ENCODE measurements at regions not wholly inside any gene's neighbourhood (a gene's known extent, or its start where the extent isn't known, plus 50 kb on each side); places are given as distances from the start of the nearest gene placed in this dataset.

DNA sequence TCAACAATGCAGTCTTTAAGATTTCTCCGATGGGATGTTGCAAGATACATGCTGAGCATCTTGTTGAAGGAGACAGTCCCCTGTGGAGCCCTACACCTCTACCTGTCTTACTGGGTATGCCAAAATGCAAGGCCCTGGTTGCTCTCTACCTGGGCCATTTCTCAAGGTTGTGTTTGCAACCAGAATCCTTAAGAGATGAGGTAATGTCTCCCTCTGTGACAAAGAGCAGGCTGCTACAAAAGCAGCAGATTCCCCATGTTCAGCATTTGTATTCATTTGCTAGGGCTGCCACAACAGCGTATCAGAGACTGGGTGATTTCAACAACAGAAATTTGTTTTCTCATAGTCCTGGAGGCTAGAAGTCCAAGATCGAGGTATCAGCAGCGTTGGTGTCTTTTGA, 138.4 kb upstream of the RPS23 start:
- no peak overlapping the region for H3K4me3 ChIP-seq (ENCODE audit: low read length)
- no peaks in the 10 kb centered on the region for H3K4me1 ChIP-seq (ENCODE audit: insufficient read depth, low read length)

DNA sequence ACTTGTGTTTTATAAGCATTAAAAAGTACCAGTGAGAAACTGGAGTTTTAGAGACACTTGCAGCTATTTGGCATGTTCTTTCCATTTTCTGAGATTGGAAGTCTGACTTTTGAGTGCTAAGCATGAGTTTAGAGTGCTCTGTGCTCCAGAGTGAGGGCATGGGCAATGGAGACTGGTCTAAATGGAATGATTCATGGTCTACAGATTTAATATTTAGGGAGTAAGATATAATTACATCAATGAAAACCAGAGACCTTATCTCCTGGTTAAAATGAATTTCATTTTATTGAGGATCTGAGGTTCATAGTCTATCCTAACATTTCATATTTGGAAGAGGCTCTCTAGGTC, 135.9 kb upstream of the RPS23 start:
- Histone ChIP-seq H3K4me3 (ENCODE audit: low read length) (no peak overlapping the region), H3K36me3 (ENCODE audit: insufficient read depth, low read length) (no peaks in the 10 kb centered on the region), H3K4me1 (ENCODE audit: insufficient read depth, low read length) (no peaks in the 10 kb centered on the region), H3K27me3 (ENCODE audit: insufficient read depth, low read length) (no peaks in the 10 kb centered on the region), H2AFZ (ENCODE audit: low read depth, low read length) (no peak overlapping the region), H3K9me3 (ENCODE audit: low read length) (no peaks in the 10 kb centered on the region)

More for the DNA sequence above, 138.4 kb upstream of the RPS23 start:
- H3K36me3 ChIP-seq (ENCODE audit: insufficient read depth, low read length), result no peaks in the 10 kb centered on the region
- H3K27me3 ChIP-seq (ENCODE audit: insufficient read depth, low read length), result no peaks in the 10 kb centered on the region
- no peak overlapping the region for H2AFZ ChIP-seq (ENCODE audit: low read depth, low read length)
- H3K9me3 ChIP-seq (ENCODE audit: low read length), result no peaks in the 10 kb centered on the region

DNA sequence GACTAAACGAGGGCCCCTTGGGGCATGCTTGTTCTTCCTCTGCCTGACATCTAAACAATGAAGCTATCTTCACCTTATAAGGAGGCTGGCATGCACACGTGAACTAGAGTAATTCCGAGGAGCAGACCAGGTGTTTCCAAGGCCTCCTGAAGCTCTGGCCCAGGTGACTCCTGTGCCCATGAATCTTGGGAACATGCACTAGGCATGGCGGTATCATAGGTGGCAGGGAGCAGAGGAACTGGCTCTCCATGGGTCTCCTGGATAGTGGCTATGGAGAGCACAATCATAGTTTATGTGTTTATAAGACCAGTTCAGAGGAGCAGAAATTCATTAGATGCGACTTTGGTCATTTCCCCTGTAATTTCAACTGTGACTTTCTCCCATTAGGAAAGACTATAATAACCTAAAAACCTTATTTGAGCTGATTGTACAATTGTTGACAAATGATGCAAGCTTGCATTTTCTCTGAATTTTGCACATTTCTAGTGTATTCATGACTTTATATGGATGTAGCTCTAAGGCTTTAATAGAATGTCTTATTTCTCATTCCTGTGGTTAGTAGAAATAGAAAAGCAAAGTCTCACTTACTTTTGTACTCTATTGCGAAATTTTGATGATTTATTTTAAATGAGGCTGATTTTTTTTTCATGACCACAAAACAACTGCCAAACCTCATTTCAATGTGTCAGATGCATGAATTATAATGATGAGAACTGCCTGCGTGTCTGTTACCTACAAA, 135.3 kb upstream of the RPS23 start:
- Histone ChIP-seq H3K4me1 (ENCODE audit: insufficient read depth, low read length) (no peaks in the 10 kb centered on the region), H3K4me3 (ENCODE audit: low read length) (no peak overlapping the region)

DNA sequence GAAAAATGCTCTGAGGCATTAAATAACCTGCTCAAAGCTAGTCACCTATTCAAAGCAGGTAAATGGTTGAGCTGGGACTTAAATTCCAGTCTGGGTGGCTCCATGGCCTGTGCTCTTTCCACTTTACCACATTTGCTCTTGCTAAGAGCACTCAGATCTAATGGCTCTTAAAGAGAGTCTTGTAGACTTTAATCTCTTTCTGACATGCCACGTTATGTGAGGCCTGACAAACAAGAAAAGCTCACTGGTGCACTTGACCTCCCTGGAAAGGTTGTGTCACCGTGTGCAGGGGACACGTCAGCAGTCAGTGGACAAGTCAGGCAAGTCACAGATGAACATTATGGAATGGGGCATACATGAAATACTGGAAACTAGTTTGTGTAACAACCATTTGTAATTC, 129.9 kb upstream of the RPS23 start:
- Histone ChIP-seq H3K4me3 (ENCODE audit: low read length) (no peak overlapping the region), H3K4me1 (ENCODE audit: insufficient read depth, low read length) (peaks cover 3% of the 10 kb centered on the region), H3K27me3 (ENCODE audit: insufficient read depth, low read length) (no peaks in the 10 kb centered on the region), H3K9me3 (ENCODE audit: low read length) (peaks cover 3% of the 10 kb centered on the region), H3K36me3 (ENCODE audit: insufficient read depth, low read length) (no peaks in the 10 kb centered on the region), H2AFZ (ENCODE audit: low read depth, low read length) (no peak overlapping the region)

More for the DNA sequence above, 135.3 kb upstream of the RPS23 start:
- no peaks in the 10 kb centered on the region for H3K36me3 ChIP-seq (ENCODE audit: insufficient read depth, low read length)
- H3K9me3 ChIP-seq (ENCODE audit: low read length), result no peaks in the 10 kb centered on the region
- no peaks in the 10 kb centered on the region for H3K27me3 ChIP-seq (ENCODE audit: insufficient read depth, low read length)
- no peak overlapping the region for H2AFZ ChIP-seq (ENCODE audit: low read depth, low read length)

DNA sequence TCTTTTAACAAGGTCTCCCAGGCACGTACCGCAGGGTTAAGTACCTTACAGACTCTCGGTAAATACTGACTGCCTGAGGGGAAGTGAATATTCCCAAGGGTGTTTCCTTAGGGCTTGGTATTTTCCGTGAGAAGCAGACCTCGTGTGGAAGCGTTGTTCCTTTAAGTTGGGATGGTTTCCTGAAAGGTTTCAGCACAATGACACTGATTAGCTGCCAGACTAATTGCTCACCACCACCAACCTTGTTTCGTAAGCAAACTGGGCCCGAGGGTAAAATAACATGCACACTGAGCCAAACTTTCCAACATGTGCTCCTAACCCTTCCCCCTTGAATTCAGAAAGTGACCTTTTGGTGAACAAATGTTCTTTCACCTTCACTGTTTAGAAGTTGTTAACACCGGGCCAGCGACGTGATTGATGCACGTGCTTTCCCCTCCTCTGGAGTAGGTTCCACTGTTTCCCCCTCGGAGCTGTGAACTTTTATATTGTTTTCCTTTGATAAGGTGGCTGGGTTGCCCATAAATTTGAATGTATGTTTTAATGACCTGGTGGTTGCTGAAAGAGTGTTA, 128.1 kb upstream of the RPS23 start:
- no peaks in the 10 kb centered on the region for H3K36me3 ChIP-seq (ENCODE audit: insufficient read depth, low read length)
- H3K9me3 ChIP-seq (ENCODE audit: low read length), result peaks cover 3% of the 10 kb centered on the region
- no peaks in the 10 kb centered on the region for H3K27me3 ChIP-seq (ENCODE audit: insufficient read depth, low read length)
- H2AFZ ChIP-seq (ENCODE audit: low read depth, low read length), result no peak overlapping the region
- H3K4me1 ChIP-seq (ENCODE audit: insufficient read depth, low read length), result peaks cover 3% of the 10 kb centered on the region
- no peak overlapping the region for H3K4me3 ChIP-seq (ENCODE audit: low read length)

DNA sequence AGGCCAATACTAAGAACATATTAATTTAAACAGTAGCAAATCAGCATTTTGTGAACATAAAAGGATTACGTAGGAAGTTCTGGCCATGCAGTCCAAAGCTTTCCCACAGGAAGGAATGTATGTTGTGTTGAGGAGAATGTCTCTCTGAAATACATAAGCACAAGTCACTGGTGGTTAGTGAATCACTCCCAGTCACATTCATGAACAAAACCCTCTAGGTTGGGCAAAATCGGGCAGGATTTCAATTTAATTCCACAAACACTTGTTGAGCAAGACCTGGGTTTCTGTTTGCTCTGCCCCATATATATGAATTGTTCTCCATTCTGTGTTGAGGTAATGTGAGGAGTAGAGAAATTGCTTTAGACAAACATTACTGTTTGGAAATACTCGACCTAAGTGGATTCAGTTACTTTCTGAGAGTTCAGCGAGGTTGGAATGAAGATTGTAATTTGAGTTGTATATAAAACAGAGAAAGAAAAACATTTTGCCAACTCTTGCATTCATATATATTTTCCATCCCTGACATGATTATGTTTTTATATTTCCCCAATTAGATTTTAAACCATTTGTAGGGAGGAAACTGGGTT, 127.6 kb upstream of the RPS23 start:
- Histone ChIP-seq H3K4me1 (ENCODE audit: insufficient read depth, low read length) (peaks cover 3% of the 10 kb centered on the region), H3K36me3 (ENCODE audit: insufficient read depth, low read length) (no peaks in the 10 kb centered on the region), H2AFZ (ENCODE audit: low read depth, low read length) (no peak overlapping the region), H3K27me3 (ENCODE audit: insufficient read depth, low read length) (no peaks in the 10 kb centered on the region), H3K4me3 (ENCODE audit: low read length) (no peak overlapping the region), H3K9me3 (ENCODE audit: low read length) (peaks cover 3% of the 10 kb centered on the region)

DNA sequence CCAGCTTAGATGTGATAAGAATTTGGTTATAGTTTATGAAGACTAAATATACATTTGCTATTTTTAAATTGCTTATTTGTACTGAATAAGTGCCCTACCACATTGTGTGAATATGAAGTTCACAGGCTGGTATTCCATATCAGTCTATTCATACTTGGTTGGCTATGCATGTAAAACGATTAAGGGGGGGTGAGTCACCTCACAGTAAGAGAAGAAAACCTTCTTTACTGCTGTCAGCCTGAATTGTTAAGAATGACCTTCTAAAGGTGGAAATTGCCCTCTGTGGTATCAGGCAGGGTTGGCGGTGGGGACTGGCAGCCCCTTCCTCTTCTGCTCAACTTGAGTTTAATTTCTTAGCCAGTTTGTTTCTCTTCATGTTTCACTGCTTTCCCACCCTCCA, 127.0 kb upstream of the RPS23 start:
- Histone ChIP-seq H3K36me3 (ENCODE audit: insufficient read depth, low read length) (no peaks in the 10 kb centered on the region), H3K4me3 (ENCODE audit: low read length) (no peak overlapping the region), H3K27me3 (ENCODE audit: insufficient read depth, low read length) (no peaks in the 10 kb centered on the region), H3K9me3 (ENCODE audit: low read length) (peaks cover 3% of the 10 kb centered on the region), H2AFZ (ENCODE audit: low read depth, low read length) (no peak overlapping the region), H3K4me1 (ENCODE audit: insufficient read depth, low read length) (peaks cover 3% of the 10 kb centered on the region)

DNA sequence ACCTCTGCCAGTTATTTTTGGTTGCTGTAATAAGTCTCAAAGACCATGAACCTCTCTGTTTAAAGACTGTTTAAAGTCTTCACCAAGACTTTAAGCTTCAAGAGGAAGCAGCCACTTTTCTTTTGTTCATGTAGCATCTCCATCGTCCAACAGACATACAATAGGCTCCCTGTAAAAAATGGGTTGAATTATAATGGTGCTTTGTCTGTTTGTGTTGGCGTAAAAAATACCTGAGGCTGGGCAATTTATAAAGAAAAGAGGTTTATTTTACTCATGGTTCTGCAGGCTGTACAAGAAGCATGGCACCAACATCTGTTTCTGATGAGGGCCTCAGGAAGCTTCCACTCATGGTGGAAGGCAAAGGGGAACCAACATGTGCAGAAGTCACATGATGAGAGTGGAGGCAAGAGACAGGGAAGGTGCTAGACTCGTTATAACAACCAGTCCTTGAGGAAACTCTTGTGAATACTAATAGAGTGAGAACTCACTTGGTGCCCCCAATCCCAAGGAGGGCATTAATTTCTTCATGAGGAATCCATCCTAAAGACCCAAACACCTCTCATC, 126.3 kb upstream of the RPS23 start:
- Histone ChIP-seq H3K27me3 (ENCODE audit: insufficient read depth, low read length) (no peaks in the 10 kb centered on the region), H3K36me3 (ENCODE audit: insufficient read depth, low read length) (no peaks in the 10 kb centered on the region), H3K9me3 (ENCODE audit: low read length) (peaks cover 3% of the 10 kb centered on the region), H2AFZ (ENCODE audit: low read depth, low read length) (no peak overlapping the region), H3K4me3 (ENCODE audit: low read length) (no peak overlapping the region), H3K4me1 (ENCODE audit: insufficient read depth, low read length) (peaks cover 3% of the 10 kb centered on the region)

DNA sequence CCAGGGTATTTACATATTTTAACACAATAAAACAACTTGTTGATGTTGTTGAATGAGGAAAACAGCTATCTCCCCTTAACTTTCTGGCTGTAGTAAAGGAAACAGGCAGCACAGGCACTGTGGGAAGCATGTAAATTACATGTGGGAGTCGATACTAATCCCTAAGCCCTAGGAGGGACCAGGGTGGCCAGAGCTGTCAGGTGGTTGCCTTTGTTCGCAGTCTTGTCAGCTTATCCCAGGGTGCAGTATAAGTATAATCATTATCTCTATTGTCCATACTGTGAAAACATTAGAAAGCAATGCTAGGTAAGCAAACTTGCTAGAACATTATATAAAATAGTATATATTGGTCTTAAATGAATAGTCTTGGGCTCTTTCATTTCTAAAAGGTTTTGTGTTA, 125.6 kb upstream of the RPS23 start:
- Histone ChIP-seq H2AFZ (ENCODE audit: low read depth, low read length) (no peak overlapping the region), H3K9me3 (ENCODE audit: low read length) (peaks cover 3% of the 10 kb centered on the region), H3K4me1 (ENCODE audit: insufficient read depth, low read length) (peaks cover 3% of the 10 kb centered on the region), H3K27me3 (ENCODE audit: insufficient read depth, low read length) (no peaks in the 10 kb centered on the region), H3K4me3 (ENCODE audit: low read length) (no peak overlapping the region), H3K36me3 (ENCODE audit: insufficient read depth, low read length) (no peaks in the 10 kb centered on the region)

DNA sequence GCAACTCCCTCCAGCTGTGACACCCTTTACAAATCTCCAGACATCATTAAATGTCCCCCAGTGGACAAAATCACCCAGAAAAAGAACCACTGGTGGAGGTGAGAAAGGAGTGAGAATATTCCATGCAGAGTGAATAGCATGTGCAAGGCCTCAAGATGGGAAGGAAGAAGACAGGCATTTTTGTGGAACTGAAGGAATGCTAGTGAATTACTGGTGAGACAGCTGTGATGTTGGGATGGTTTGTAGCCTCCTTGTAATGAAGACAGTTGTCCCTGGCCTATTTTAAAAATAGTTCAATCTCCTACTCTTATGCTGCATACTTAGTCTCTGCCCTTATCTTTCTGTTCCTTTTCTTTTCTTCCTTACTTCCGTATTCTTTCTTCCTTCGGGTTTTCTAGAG, 124.9 kb upstream of the RPS23 start:
- Histone ChIP-seq H3K4me1 (ENCODE audit: insufficient read depth, low read length) (no peaks in the 10 kb centered on the region), H3K9me3 (ENCODE audit: low read length) (peaks cover 3% of the 10 kb centered on the region), H3K4me3 (ENCODE audit: low read length) (no peak overlapping the region), H2AFZ (ENCODE audit: low read depth, low read length) (no peak overlapping the region), H3K36me3 (ENCODE audit: insufficient read depth, low read length) (no peaks in the 10 kb centered on the region), H3K27me3 (ENCODE audit: insufficient read depth, low read length) (no peaks in the 10 kb centered on the region)

DNA sequence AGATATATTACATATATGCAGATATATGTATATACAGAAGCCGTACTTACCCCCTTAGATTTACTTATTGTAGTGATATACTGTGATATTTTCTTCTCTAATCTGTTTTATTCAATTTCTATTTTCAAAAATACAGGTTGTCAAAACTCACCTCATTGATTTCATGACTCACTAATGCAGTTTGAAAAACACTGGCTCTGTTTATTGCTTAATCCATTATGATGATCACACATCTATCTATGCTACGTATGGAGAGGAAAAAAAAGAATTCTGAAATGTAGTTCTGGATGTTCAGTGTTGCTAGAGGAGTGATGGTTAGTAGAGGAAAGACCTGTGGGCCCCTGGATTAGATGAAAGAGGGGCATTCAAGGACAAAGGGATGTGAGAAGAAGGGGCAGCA, 121.0 kb upstream of the RPS23 start:
- Histone ChIP-seq H3K36me3 (ENCODE audit: insufficient read depth, low read length) (no peaks in the 10 kb centered on the region), H3K9me3 (ENCODE audit: low read length) (peaks cover 3% of the 10 kb centered on the region), H3K4me3 (ENCODE audit: low read length) (no peak overlapping the region), H3K27me3 (ENCODE audit: insufficient read depth, low read length) (no peaks in the 10 kb centered on the region), H3K4me1 (ENCODE audit: insufficient read depth, low read length) (peaks cover 6% of the 10 kb centered on the region), H2AFZ (ENCODE audit: low read depth, low read length) (no peak overlapping the region)

DNA sequence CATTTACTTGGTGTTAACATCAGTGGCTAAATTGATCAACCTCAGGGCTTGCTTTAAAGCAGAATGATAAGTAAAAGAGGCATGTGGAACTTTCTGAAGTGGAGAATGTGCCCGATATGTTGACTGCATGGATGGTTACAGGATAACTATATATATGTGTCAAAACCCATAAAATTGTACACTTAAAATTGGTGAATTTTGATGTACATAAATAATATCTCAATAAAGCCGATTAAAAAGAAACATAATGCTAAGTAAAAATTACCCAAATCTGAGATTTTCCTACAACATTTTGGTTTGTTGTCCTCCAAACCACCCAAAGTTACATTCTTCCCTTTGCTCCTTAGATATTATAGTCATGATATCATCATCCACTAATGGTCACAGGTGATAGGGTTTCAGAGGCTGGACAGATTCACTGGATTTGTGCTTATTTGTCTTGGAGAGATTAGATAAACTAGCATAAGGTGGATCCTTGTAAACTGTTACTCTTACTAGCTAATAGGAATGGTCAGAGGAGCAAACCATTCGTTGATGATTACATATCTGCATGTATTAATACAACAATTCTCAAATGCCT, 119.7 kb upstream of the RPS23 start:
- H3K9me3 ChIP-seq (ENCODE audit: low read length), result no peaks in the 10 kb centered on the region
- H3K4me1 ChIP-seq (ENCODE audit: insufficient read depth, low read length), result peaks cover 6% of the 10 kb centered on the region
- H3K36me3 ChIP-seq (ENCODE audit: insufficient read depth, low read length), result no peaks in the 10 kb centered on the region
- no peaks in the 10 kb centered on the region for H3K27me3 ChIP-seq (ENCODE audit: insufficient read depth, low read length)
- no peak overlapping the region for H3K4me3 ChIP-seq (ENCODE audit: low read length)
- H2AFZ ChIP-seq (ENCODE audit: low read depth, low read length), result no peak overlapping the region

DNA sequence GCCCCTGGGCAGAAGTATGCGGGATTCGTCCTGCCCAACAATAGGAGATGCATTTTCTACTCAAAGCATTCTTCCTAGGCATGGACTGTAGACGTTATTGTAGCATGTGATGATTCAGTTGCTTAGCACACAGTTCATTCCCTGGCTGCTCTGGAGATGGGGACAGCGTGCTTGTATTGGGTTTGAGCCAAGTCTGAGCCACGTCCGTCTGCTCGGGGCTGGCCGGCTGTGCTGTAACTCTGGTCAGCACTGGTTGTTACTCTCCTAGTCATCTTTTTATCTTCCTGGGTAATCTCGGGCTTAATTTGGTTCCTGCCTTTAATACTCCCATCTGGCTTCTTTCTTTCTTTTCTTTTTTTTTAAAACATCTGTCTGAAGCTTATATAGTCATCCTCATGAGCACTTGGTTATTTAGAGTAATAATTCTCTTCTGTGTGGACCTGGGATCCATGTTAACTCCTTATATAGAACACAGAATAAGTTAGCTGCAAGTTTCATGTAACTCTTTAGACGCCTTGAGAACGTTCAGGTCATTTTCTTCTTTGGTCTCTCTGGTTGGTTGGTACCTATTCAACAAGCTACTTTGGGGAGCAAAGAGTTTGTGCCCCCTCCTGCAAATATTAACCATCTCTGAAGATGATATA, 118.8 kb upstream of the RPS23 start:
- Histone ChIP-seq H3K27me3 (ENCODE audit: insufficient read depth, low read length) (no peaks in the 10 kb centered on the region), H3K9me3 (ENCODE audit: low read length) (no peaks in the 10 kb centered on the region), H3K4me1 (ENCODE audit: insufficient read depth, low read length) (peaks cover 6% of the 10 kb centered on the region), H3K4me3 (ENCODE audit: low read length) (no peak overlapping the region), H3K36me3 (ENCODE audit: insufficient read depth, low read length) (no peaks in the 10 kb centered on the region), H2AFZ (ENCODE audit: low read depth, low read length) (no peak overlapping the region)

All from neuron (in vitro differentiated cells).